Fibroblast of skin of abdomen (primary cell): ENCODE measurements at regions not wholly inside any gene's neighbourhood (a gene's known extent, or its start where the extent isn't known, plus 50 kb on each side); places are given as distances from the start of the nearest gene placed in this dataset.
"Not testable (repeated sequence)": the region's sequence is repeated elsewhere in the genome, so short reads cannot be mapped to it uniquely, and the experiment has no call there.

ENCODE experiments used
- DNase-seq: peaks from one replicate; pipeline ENCODE4 v3.0.0-alpha.2; 2013

DNA sequence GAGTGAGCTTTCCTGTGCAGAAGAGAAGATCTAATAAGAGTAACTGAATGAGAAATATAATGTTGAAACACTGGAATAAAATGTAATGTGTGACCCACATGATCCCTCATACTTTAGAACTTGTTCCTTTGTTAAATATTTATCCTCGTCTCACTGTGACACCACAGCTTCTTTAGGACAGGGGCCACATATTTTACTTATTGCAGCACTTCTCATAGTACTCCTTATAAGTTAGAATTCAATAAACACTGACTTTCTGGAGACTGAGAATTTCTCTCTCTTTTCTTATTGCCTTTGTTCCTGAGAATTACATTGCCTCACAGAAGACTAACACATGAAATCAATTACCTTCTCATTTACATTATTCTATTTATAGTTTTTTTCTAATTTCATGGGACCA, 1234.6 kb upstream of the CHAC2 start:
- no peak for DNase-seq

DNA sequence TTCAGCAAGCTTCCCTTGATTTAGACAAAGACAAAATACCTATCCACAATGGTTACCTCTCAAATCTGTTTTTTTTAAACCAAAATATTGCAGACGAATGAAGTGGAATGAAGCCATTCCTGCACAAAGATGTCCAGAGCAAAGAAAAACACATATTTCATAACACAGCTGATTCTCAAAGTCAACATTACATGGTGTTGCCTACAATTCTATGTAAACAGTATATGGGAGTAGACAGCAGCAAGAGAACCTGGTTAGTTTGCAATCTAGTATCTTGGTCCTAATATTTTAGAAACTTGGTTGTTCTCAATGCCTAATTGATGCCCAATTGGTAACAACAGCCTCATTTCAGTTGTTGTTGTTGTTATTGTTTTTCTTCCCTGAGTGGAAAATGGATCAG, 1240.9 kb upstream of the CHAC2 start:
- no peak for DNase-seq

DNA sequence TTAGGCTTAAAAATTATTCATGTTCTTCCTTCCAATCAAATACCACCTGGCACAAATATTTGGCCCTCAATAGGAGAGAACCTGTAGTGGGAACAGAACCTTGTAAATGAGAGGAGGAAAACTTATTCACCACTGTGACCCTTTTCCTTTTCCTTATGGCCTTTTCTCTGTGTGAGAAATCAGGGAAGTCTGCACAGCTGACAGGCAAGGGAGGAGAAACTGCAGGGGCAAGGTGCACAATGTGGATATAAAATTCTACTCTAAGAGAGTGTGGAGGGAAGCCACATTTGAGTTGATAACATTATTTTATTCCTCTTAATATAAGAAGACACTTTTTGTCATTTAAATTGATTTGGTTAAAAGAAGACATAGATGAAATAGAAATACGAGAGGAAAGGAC, 1247.0 kb upstream of the CHAC2 start:
- DNase-seq: no peak

DNA sequence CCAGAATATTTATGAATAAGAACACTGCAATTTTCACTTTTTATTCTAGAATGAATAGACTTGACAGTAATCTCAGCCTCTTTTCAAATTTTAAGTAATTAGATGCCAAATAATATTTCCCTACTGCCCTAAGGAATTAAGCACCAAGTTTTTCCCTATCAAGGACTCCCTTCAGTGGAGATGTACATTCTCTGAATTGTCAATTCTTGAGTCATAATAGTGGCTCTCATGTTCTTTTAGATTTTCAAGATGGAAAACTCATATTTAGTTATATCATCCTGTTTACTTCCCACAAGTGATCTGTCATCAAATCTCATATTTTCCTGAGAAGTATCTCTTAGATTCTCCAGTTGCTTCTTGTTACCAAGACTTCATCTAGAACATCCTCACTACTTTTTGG, 1248.9 kb upstream of the CHAC2 start:
- DNase-seq: no peak

- no peak for DNase-seq
Observed at GRCh38 chr2:52512760-52513159, 1254.8 kb upstream of the CHAC2 start.

GRCh38 chr2:52510432-52510831, 1257.2 kb upstream of the CHAC2 start:
- DNase-seq: no peak

DNA sequence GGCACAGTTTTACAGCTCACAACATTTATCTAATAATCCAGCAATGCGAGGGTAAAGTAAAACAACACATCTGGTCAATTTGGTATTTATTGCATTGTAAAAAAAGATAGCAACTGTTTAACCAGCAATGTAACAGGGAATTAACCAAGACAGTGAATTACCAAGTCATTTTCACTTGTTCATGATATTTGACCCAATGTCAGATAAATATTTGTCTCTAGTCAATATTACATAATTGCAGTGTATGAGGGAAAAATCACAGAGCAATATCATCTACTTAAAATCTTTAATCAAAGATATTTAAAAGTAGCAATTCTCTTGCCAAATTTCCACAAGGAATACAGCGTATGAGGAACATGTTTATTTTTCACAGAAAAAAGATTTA, 1265.1 kb upstream of the CHAC2 start:
- DNase-seq: no peak

- DNase-seq: no peak
Observed at GRCh38 chr2:52501715-52502475, 1265.7 kb upstream of the CHAC2 start.

DNA sequence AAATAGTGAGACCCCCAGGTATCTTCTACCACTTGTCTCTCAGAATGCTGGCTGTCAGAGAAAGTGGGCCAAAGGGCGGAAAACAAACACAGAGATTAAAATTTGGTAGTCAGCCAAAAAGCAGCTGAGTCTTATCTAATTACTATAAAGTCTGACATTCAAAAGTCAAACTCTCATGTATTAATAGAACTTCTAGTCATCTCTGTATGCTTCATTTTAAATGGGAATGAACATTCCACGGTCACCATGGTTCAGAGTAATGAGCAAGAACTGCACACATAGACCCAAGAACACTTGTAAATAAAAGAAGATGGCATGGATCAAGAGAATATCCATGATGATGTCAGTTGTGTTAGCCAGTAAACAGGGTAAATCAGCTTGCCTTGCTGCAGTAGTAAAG, 1267.0 kb upstream of the CHAC2 start:
- no peak for DNase-seq

- no peak for DNase-seq
Observed at GRCh38 chr2:52498077-52498750, 1269.4 kb upstream of the CHAC2 start.

- no peak for DNase-seq
Observed at GRCh38 chr2:52495816-52496215, 1271.8 kb upstream of the CHAC2 start.

- no peak for DNase-seq
Observed at GRCh38 chr2:52477166-52477565, 1290.4 kb upstream of the CHAC2 start.

- DNase-seq: no peak
Observed at GRCh38 chr2:52475590-52475989, 1292.0 kb upstream of the CHAC2 start.

DNA sequence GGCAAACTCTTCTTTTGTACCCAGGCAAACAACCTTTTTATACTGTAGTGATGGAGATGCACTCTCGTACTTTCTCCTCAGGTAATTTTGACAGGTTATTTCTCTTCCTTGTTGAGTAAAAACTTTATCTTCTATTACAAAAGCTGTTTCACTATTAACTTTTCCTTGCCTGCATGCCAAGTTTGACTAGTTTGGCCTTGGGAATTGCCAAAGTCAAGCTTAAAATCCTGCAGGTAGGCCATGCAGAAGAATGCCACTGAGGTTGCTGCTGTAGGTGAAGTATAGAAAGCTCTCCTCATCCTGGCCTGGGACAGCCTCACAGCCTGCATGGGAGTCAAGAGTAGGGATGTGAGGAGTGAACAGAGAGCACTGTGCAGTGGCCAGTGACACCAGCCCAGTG, 1293.5 kb upstream of the CHAC2 start:
- DNase-seq: no peak

- no peak for DNase-seq
Observed at GRCh38 chr2:52473526-52473925, 1294.1 kb upstream of the CHAC2 start.

GRCh38 chr2:52470457-52470856, 1297.1 kb upstream of the CHAC2 start:
- DNase-seq: not testable (repeated sequence)

- no peak for DNase-seq
Observed at GRCh38 chr2:52467189-52467588, 1300.4 kb upstream of the CHAC2 start.

DNA sequence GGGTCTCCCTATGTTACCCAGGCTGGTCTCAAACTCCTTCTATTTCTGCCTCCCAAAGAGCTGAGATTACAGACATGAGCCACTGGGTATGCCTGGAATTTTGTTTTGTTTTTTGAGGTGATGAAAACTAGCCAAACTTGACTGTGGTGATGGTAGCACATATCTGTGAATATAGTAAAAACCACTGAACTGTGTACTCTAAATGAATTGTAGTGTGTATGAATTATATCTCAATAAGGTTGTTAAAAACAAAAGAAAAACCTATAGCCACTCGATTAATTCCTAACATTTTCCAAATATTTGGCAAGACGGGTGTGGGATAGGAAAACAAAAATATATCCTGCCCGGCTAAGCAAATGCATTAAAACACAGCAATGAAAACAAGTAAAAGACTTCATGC, 1302.3 kb upstream of the CHAC2 start:
- DNase-seq: no peak

GRCh38 chr2:52463457-52463856, 1304.1 kb upstream of the CHAC2 start:
- no peak for DNase-seq

GRCh38 chr2:52456561-52457377, 1310.8 kb upstream of the CHAC2 start:
- no peak for DNase-seq

DNA sequence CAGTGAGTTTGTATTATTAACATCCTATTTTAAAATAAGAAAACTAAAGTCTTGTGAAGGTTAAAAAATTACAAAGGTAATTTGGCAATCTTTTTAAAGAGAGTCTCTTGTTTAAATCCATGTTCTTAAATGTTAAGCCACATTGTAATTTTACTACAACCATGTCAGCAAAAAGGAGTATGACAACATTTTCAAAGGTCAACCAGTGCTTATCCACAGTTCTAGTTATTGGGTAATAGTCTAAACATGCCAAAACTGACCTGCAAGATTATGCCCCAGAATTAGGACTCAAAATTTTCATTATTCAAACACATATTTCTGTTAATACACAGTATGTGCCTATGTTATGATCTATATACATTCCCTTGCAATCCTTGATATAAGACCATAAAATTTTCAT, 1312.6 kb upstream of the CHAC2 start:
- DNase-seq: no peak

DNA sequence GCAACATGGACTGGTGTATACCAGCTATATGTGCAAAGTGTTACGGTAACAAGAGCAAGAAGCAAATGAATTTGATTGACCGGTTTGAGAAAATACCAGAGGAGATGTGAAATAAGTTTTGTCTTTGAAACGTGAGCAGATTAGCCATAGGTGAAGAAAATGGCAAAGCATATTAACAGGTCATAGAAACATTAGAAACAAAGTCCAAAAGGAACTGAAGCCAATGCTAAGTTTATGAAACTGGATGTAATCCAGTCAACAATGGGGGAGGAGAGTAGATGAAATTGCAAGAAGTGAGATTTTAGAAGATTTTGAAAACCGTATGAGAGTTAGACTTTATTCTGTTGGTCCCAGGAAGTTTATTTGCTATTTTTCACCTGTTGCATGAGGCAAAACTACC, 1315.4 kb upstream of the CHAC2 start:
- no peak for DNase-seq

DNA sequence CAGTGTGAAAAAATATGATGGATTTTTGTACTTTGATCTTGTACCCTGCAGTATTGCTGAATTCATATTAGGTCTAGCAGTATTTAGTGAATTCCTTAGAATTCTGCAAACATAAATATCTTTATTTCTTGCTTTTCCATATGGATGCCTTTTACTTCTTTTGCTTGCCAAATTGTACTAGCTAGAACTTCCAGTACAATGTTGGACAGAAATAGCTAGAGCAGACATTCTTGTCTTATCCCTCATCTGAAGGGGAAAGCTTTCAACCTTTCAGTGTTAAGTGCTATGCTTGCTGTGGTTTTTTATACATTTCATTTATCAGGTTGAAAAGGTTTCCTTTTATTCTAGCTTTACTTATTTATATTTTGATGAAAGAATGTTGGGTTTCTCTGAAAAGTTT, 1321.9 kb upstream of the CHAC2 start:
- no peak for DNase-seq

GRCh38 chr2:52431352-52431760, 1336.2 kb upstream of the CHAC2 start:
- no peak for DNase-seq
